WTC11 (cell line): ENCODE measurements at regions not wholly inside any gene's neighbourhood (a gene's known extent, or its start where the extent isn't known, plus 50 kb on each side); places are given as distances from the start of the nearest gene placed in this dataset.

Experiments
- CBFB ChIP-seq: sonication (generic); formaldehyde crosslinking; IDR thresholded peaks from 2 replicates; pipeline ENCODE4 v1.8.1; 2022; ENCODE audit warnings: mild to moderate bottlenecking, low read depth, missing genetic modification reagents
- CREM ChIP-seq: sonication (generic); formaldehyde crosslinking; IDR thresholded peaks from 2 replicates; pipeline ENCODE4 v1.8.1; 2022; ENCODE audit warnings: mild to moderate bottlenecking, missing genetic modification reagents, moderate library complexity
- SP1 ChIP-seq: sonication (generic); formaldehyde crosslinking; conservative IDR thresholded peaks from 2 replicates; pipeline ENCODE4 v1.8.1; 2022; ENCODE audit warnings: missing genetic modification reagents
- TP53 ChIP-seq: sonication (generic); formaldehyde crosslinking; IDR thresholded peaks from 2 replicates; pipeline ENCODE4 v1.8.1; 2023; ENCODE audit warnings: mild to moderate bottlenecking, missing genetic modification reagents
- ZNF138 ChIP-seq: sonication (generic); formaldehyde crosslinking; conservative IDR thresholded peaks from 2 replicates; pipeline ENCODE4 v1.8.1; 2022; ENCODE audit warnings: mild to moderate bottlenecking, moderate library complexity, missing genetic modification reagents
- TF ChIP-seq, protein P1 (sequence below): fragments of 200-600 bp; IDR thresholded peaks from 2 replicates; pipeline ENCODE4 v1.8.0; 2022; ENCODE audit warnings: antibody characterized with exemption
- TF ChIP-seq, protein P2 (sequence below): sonication (generic); formaldehyde crosslinking; IDR thresholded peaks from 2 replicates; pipeline ENCODE4 v1.8.1; 2023; ENCODE audit warnings: mild to moderate bottlenecking, missing genetic modification reagents
- TF ChIP-seq, protein P3 (sequence below): sonication (generic); formaldehyde crosslinking; IDR thresholded peaks from 2 replicates; pipeline ENCODE4 v1.8.0; 2022; ENCODE audit warnings: mild to moderate bottlenecking, missing genetic modification reagents
- TF ChIP-seq, protein P4 (sequence below): sonication (generic); formaldehyde crosslinking; conservative IDR thresholded peaks from 2 replicates; pipeline ENCODE4 v1.8.1; 2023; ENCODE audit warnings: mild to moderate bottlenecking, low read depth, missing genetic modification reagents, moderate library complexity

DNA sequence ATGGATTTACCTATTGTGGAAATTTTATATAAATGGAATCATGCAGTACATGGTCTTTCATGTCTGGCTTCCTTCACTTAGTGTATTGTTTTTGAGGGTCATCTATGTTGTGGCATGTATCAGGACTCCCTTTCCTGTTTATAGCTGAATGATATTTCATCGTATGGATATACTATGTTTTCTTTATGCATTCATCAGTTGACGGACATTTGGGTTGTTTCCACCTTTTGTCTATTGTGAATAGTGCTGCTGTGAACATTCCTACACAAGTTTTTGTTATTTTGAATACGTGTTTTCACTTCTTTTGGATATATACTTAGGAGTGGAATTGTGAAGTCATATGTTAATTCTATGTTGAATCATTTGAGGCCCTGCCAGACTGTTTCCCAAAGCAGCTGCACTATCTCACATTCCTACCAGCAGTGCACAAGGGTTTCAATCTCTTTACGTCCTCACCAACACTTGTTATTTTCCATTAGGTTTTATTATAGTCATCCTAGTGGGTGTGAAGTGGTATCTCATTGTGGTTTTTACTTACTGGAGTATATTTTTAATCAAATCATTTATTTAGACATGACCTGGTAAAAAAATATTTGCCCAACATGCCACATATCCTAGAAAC lies 262.7 kb downstream of the DLEU7 start:
- TF ChIP-seq CBFB (CRISPR knock-in tag) (no peak), ZNF138 (CRISPR knock-in tag) (no peak), CREM (no peak), SP1 (CRISPR knock-in tag) (no peak), TP53 (CRISPR knock-in tag) (no peak)
- TF ChIP-seq, protein P1, sequence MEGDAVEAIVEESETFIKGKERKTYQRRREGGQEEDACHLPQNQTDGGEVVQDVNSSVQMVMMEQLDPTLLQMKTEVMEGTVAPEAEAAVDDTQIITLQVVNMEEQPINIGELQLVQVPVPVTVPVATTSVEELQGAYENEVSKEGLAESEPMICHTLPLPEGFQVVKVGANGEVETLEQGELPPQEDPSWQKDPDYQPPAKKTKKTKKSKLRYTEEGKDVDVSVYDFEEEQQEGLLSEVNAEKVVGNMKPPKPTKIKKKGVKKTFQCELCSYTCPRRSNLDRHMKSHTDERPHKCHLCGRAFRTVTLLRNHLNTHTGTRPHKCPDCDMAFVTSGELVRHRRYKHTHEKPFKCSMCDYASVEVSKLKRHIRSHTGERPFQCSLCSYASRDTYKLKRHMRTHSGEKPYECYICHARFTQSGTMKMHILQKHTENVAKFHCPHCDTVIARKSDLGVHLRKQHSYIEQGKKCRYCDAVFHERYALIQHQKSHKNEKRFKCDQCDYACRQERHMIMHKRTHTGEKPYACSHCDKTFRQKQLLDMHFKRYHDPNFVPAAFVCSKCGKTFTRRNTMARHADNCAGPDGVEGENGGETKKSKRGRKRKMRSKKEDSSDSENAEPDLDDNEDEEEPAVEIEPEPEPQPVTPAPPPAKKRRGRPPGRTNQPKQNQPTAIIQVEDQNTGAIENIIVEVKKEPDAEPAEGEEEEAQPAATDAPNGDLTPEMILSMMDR = no peak
- TF ChIP-seq, protein P2, sequence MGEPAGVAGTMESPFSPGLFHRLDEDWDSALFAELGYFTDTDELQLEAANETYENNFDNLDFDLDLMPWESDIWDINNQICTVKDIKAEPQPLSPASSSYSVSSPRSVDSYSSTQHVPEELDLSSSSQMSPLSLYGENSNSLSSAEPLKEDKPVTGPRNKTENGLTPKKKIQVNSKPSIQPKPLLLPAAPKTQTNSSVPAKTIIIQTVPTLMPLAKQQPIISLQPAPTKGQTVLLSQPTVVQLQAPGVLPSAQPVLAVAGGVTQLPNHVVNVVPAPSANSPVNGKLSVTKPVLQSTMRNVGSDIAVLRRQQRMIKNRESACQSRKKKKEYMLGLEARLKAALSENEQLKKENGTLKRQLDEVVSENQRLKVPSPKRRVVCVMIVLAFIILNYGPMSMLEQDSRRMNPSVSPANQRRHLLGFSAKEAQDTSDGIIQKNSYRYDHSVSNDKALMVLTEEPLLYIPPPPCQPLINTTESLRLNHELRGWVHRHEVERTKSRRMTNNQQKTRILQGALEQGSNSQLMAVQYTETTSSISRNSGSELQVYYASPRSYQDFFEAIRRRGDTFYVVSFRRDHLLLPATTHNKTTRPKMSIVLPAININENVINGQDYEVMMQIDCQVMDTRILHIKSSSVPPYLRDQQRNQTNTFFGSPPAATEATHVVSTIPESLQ = no peak
- TF ChIP-seq, protein P3, sequence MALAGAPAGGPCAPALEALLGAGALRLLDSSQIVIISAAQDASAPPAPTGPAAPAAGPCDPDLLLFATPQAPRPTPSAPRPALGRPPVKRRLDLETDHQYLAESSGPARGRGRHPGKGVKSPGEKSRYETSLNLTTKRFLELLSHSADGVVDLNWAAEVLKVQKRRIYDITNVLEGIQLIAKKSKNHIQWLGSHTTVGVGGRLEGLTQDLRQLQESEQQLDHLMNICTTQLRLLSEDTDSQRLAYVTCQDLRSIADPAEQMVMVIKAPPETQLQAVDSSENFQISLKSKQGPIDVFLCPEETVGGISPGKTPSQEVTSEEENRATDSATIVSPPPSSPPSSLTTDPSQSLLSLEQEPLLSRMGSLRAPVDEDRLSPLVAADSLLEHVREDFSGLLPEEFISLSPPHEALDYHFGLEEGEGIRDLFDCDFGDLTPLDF (CRISPR knock-in tag) = no peak
- TF ChIP-seq, protein P4, sequence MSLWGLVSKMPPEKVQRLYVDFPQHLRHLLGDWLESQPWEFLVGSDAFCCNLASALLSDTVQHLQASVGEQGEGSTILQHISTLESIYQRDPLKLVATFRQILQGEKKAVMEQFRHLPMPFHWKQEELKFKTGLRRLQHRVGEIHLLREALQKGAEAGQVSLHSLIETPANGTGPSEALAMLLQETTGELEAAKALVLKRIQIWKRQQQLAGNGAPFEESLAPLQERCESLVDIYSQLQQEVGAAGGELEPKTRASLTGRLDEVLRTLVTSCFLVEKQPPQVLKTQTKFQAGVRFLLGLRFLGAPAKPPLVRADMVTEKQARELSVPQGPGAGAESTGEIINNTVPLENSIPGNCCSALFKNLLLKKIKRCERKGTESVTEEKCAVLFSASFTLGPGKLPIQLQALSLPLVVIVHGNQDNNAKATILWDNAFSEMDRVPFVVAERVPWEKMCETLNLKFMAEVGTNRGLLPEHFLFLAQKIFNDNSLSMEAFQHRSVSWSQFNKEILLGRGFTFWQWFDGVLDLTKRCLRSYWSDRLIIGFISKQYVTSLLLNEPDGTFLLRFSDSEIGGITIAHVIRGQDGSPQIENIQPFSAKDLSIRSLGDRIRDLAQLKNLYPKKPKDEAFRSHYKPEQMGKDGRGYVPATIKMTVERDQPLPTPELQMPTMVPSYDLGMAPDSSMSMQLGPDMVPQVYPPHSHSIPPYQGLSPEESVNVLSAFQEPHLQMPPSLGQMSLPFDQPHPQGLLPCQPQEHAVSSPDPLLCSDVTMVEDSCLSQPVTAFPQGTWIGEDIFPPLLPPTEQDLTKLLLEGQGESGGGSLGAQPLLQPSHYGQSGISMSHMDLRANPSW (CRISPR knock-in tag) = no peak
